Liver (tissue), 8 donors: ENCODE measurements at regions not wholly inside any gene's neighbourhood (a gene's known extent, or its start where the extent isn't known, plus 50 kb on each side); places are given as distances from the start of the nearest gene placed in this dataset.

Source experiments
- DNase-seq: peaks from one replicate; pipeline ENCODE4 v3.0.0-alpha.2; 2017; ENCODE audit warnings: low spot score
- H3K27ac ChIP-seq, 2 donors: one replicate each; pipeline ENCODE4 v1.7.0; 2013; ENCODE audit warnings: inconsistent platforms in 2 of 2, low read length in 2 of 2, control low read depth in 1 of 2, low read depth in 1 of 2, mild to moderate bottlenecking in 1 of 2
- H3K27me3 ChIP-seq, 4 donors: one replicate each; pipeline versions ENCODE4 v1.6.1 to v1.7.0; 2013; ENCODE audit warnings: low read length in 3 of 4, inconsistent platforms in 1 of 4, mild to moderate bottlenecking in 1 of 4, moderate library complexity in 1 of 4; ENCODE audit not compliant: control insufficient read depth in 4 of 4, insufficient read depth in 4 of 4
- H3K36me3 ChIP-seq, 4 donors: one replicate each; pipeline versions ENCODE4 v1.6.1 to v1.7.0; 2013; ENCODE audit warnings: low read length in 3 of 4, mild to moderate bottlenecking in 3 of 4, low read depth in 1 of 4, moderate library complexity in 1 of 4; ENCODE audit not compliant: control insufficient read depth in 4 of 4, insufficient read depth in 3 of 4
- H3K4me1 ChIP-seq, 4 donors: one replicate each; pipeline versions ENCODE4 v1.6.1 to v1.7.0; 2013; ENCODE audit warnings: low read length in 3 of 4, mild to moderate bottlenecking in 3 of 4, moderate library complexity in 1 of 4; ENCODE audit not compliant: control insufficient read depth in 4 of 4, insufficient read depth in 4 of 4
- H3K4me3 ChIP-seq, 3 donors: one replicate each; pipeline versions ENCODE4 v1.6.1 to v1.7.0; 2013; ENCODE audit warnings: low read length in 3 of 3, control low read depth in 1 of 3, low read depth in 1 of 3, mild to moderate bottlenecking in 1 of 3
- H3K9ac ChIP-seq, 2 donors: one replicate each; pipeline ENCODE4 v1.7.0; 2013; ENCODE audit warnings: low read length in 2 of 2, mild to moderate bottlenecking in 2 of 2, moderate library complexity in 2 of 2, control low read depth in 1 of 2, low read depth in 1 of 2
- H3K9me3 ChIP-seq, 4 donors: one replicate each; pipeline versions ENCODE4 v1.6.1 to v1.7.0; 2013; ENCODE audit warnings: low read length in 3 of 4; ENCODE audit not compliant: control insufficient read depth in 4 of 4
- ATF3 ChIP-seq: IDR thresholded peaks from 2 replicates; pipeline ENCODE4 v1.6.1; 2016; ENCODE audit warnings: antibody characterized with exemption
- CTCF ChIP-seq: fragments of 150-350 bp; IDR thresholded peaks from 2 replicates; pipeline ENCODE4 v1.5.1; 2017; ENCODE audit warnings: improper control_type of control experiment, low read depth, low read length; ENCODE audit not compliant: missing input control
- EGR1 ChIP-seq, 2 donors: IDR thresholded peaks; 2 replicates each; pipeline ENCODE4 v1.6.1; 2016 to 2018; ENCODE audit warnings: antibody characterized with exemption in 2 of 2, low read depth in 2 of 2
- FOXA1 ChIP-seq: IDR thresholded peaks from 2 replicates; pipeline ENCODE4 v1.6.1; 2016; ENCODE audit warnings: antibody characterized with exemption
- HNF4A ChIP-seq, 2 donors: conservative IDR thresholded peaks; 2 replicates each; pipeline ENCODE4 v1.6.1; 2016; ENCODE audit warnings: antibody characterized with exemption in 2 of 2, mild to moderate bottlenecking in 2 of 2
- JUND ChIP-seq, 2 donors: IDR thresholded peaks; 2 replicates each; pipeline ENCODE4 v1.6.1; 2016; ENCODE audit warnings: antibody characterized with exemption in 2 of 2
- SP1 ChIP-seq: IDR thresholded peaks from 2 replicates; pipeline ENCODE4 v1.6.1; 2018; ENCODE audit warnings: antibody characterized with exemption, mild to moderate bottlenecking
- TAF1 ChIP-seq: conservative IDR thresholded peaks from 2 replicates; pipeline ENCODE4 v1.6.1; 2016; ENCODE audit warnings: antibody characterized with exemption, mild to moderate bottlenecking
- YY1 ChIP-seq: IDR thresholded peaks from 2 replicates; pipeline ENCODE4 v1.6.1; 2016; ENCODE audit warnings: antibody characterized with exemption, mild to moderate bottlenecking
- WGBS: extraction: QIAGEN DNeasy Blood & Tissue Kit; methylation state at CpG from one replicate; pipeline ENCODE4 v1.1.7; 2013; 5-methylcytosine and 5-hydroxymethylcytosine counted together
- TF ChIP-seq, protein P1 (sequence below): IDR thresholded peaks from 2 replicates; pipeline ENCODE4 v1.6.1; 2016; ENCODE audit warnings: antibody characterized with exemption
- TF ChIP-seq, protein P2 (sequence below): IDR thresholded peaks from 2 replicates; pipeline ENCODE4 v1.6.1; 2016; ENCODE audit warnings: antibody characterized with exemption
- donor health status: healthy.
- donor health status: healthy.
- donor health status: healthy.
- donor health status: healthy.
- donor health status: healthy.

- 71% methylated on average over 2 of the region's 2 CpGs for WGBS
- Histone ChIP-seq H3K27me3 (no peaks in the 10 kb centered on the region), H3K4me3 (no peak overlapping the region), H3K27ac (no peak overlapping the region), H3K9me3 (no peaks in the 10 kb centered on the region), H3K4me1 (no peaks in the 10 kb centered on the region), H3K36me3 (no peaks in the 10 kb centered on the region), H3K9ac (no peak overlapping the region)
- DNase-seq = no peak
- no peak for TF ChIP-seq SP1
- no peak for TF ChIP-seq HNF4A (conservative IDR thresholded peaks at IDR 0.05)
- TF ChIP-seq, protein P1, sequence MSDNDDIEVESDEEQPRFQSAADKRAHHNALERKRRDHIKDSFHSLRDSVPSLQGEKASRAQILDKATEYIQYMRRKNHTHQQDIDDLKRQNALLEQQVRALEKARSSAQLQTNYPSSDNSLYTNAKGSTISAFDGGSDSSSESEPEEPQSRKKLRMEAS = no peak
- TF ChIP-seq EGR1 (IDR thresholded peaks at IDR 0.05; ENCODE audit: low read depth in 2 of 2) = no peak
- no peak for TF ChIP-seq YY1
- TF ChIP-seq CTCF = no peak
Observed at GRCh38 chr1:172763057-172763456, 104.2 kb downstream of the FASLG start.

DNA sequence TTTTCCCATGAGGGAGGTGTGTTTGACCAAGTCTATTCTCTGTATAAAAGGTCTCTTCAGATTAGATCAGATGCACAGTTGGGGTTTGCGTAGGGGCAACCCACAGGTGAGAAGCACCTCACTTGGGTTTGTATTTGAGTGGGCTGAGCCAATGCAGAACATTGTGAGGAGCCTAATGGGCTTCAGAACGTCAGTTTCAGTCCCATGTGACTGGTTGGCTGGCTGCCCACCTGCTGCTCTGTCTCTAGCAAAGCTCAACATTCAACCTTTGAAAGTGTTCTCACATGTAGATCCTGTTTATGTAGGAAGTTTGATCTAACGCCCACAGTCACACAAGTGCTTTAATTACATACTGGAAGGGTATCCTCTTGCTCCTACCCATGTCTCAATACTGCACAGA, 105.5 kb downstream of the FASLG start:
- H3K27ac ChIP-seq = no peak overlapping the region
- H3K36me3 ChIP-seq = no peaks in the 10 kb centered on the region
- H3K9me3 ChIP-seq = no peaks in the 10 kb centered on the region
- no peak for TF ChIP-seq HNF4A (conservative IDR thresholded peaks at IDR 0.05)
- TF ChIP-seq TAF1 = no peak
- TF ChIP-seq FOXA1 = no peak
- TF ChIP-seq EGR1 (IDR thresholded peaks at IDR 0.05; ENCODE audit: low read depth in 2 of 2) = no peak
- TF ChIP-seq JUND (IDR thresholded peaks at IDR 0.05) = no peak
- no peak for TF ChIP-seq CTCF
- no peak for TF ChIP-seq SP1
- TF ChIP-seq, protein P2, sequence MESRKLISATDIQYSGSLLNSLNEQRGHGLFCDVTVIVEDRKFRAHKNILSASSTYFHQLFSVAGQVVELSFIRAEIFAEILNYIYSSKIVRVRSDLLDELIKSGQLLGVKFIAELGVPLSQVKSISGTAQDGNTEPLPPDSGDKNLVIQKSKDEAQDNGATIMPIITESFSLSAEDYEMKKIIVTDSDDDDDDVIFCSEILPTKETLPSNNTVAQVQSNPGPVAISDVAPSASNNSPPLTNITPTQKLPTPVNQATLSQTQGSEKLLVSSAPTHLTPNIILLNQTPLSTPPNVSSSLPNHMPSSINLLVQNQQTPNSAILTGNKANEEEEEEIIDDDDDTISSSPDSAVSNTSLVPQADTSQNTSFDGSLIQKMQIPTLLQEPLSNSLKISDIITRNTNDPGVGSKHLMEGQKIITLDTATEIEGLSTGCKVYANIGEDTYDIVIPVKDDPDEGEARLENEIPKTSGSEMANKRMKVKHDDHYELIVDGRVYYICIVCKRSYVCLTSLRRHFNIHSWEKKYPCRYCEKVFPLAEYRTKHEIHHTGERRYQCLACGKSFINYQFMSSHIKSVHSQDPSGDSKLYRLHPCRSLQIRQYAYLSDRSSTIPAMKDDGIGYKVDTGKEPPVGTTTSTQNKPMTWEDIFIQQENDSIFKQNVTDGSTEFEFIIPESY = no peak
- TF ChIP-seq ATF3 = no peak
- TF ChIP-seq, protein P1 = no peak
- no peak for DNase-seq
- no peak overlapping the region for H3K9ac ChIP-seq
- H3K4me1 ChIP-seq = no peaks in the 10 kb centered on the region
- H3K4me3 ChIP-seq = no peak overlapping the region
- no peaks in the 10 kb centered on the region for H3K27me3 ChIP-seq
- WGBS = 51% methylated on average over 3 of the region's 3 CpGs
